HEK293T (cell line): ENCODE measurements at regions not wholly inside any gene's neighbourhood (a gene's known extent, or its start where the extent isn't known, plus 50 kb on each side); places are given as distances from the start of the nearest gene placed in this dataset.

Source experiments
- ARNT ChIP-seq: fragments of 450-650 bp; IDR thresholded peaks from 2 replicates; pipeline ENCODE4 v1.6.1; 2017; ENCODE audit warnings: mild to moderate bottlenecking
- CTBP1 ChIP-seq: fragments of 450-650 bp; IDR thresholded peaks from 2 replicates; pipeline ENCODE4 v1.6.1; 2016; ENCODE audit warnings: borderline replicate concordance
- FOXM1 ChIP-seq: fragments of 450-650 bp; IDR thresholded peaks from 2 replicates; pipeline ENCODE4 v1.6.1; 2017; ENCODE audit warnings: mild to moderate bottlenecking, borderline replicate concordance
- HDGF ChIP-seq: fragments of 450-650 bp; IDR thresholded peaks from 2 replicates; pipeline ENCODE4 v1.6.1; 2017; ENCODE audit warnings: antibody characterized with exemption, borderline replicate concordance
- L3MBTL2 ChIP-seq: fragments of 450-650 bp; conservative IDR thresholded peaks from 2 replicates; pipeline ENCODE4 v1.6.1; 2016; ENCODE audit warnings: mild to moderate bottlenecking
- LEF1 ChIP-seq: fragments of 450-650 bp; IDR thresholded peaks from 2 replicates; pipeline ENCODE4 v1.6.1; 2017; ENCODE audit warnings: mild to moderate bottlenecking, borderline replicate concordance
- NFRKB ChIP-seq: fragments of 450-650 bp; IDR thresholded peaks from 2 replicates; pipeline ENCODE4 v1.6.1; 2016; ENCODE audit warnings: mild to moderate bottlenecking, moderate library complexity
- SP1 ChIP-seq: fragments of 450-650 bp; IDR thresholded peaks from 2 replicates; pipeline ENCODE4 v1.6.1; 2017
- TARDBP ChIP-seq: fragments of 450-650 bp; IDR thresholded peaks from 2 replicates; pipeline ENCODE4 v1.6.1; 2016
- ZNF384 ChIP-seq: fragments of 450-650 bp; IDR thresholded peaks from 2 replicates; pipeline ENCODE4 v1.6.1; 2016

GRCh38 chr20:22509090-22509842 is 75.1 kb downstream of the FOXA2 start:
- TF ChIP-seq CTBP1 (no peak), HDGF (no peak), LEF1 (no peak), NFRKB (no peak), ZNF384 (no peak), SP1 (no peak), L3MBTL2 (no peak), FOXM1 (no peak), ARNT (no peak), TARDBP (no peak)
